ENCODE measurements at regions not wholly inside any gene's neighbourhood (a gene's known extent, or its start where the extent isn't known, plus 50 kb on each side); places are given as distances from the start of the nearest gene placed in this dataset.

DNA sequence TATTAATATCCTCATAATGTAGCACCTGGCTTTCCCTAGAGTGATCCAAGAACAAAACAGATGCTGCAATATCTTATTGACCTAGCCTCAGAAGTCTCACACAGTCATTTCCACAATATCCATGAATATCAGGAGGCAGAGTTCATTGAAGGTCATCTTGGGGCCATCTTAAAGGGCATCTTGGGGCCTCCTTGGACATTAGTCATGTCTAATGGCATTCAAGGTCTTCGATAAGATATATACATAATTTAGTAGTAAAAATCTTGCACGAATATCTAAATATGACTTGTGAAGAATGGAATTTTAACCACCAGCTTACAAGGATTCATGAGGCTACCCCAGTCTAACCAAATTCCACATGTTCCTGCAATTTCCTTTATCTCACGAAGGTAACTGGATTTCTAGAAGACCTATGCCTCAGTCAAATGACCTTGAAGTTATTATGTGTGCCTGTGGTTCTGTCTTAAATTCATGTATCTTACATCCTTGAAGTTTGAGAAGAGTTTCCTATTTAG is 163.6 kb upstream of the SPEF2 start:
- TF ChIP-seq, protein P1, sequence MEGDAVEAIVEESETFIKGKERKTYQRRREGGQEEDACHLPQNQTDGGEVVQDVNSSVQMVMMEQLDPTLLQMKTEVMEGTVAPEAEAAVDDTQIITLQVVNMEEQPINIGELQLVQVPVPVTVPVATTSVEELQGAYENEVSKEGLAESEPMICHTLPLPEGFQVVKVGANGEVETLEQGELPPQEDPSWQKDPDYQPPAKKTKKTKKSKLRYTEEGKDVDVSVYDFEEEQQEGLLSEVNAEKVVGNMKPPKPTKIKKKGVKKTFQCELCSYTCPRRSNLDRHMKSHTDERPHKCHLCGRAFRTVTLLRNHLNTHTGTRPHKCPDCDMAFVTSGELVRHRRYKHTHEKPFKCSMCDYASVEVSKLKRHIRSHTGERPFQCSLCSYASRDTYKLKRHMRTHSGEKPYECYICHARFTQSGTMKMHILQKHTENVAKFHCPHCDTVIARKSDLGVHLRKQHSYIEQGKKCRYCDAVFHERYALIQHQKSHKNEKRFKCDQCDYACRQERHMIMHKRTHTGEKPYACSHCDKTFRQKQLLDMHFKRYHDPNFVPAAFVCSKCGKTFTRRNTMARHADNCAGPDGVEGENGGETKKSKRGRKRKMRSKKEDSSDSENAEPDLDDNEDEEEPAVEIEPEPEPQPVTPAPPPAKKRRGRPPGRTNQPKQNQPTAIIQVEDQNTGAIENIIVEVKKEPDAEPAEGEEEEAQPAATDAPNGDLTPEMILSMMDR (IDR thresholded peaks at IDR 0.05; ENCODE audit: extremely low read depth, missing control alignments) = no peak
- DNase-seq (ENCODE audit: low spot score) = no peak

- TF ChIP-seq, protein P1 (IDR thresholded peaks at IDR 0.05; ENCODE audit: extremely low read depth, missing control alignments) = no peak
- DNase-seq (ENCODE audit: low spot score) = no peak
Measured at GRCh38 chr5:35443803-35444595, 173.7 kb upstream of the SPEF2 start.

GRCh38 chr5:35442885-35443639 is 174.6 kb upstream of the SPEF2 start:
- TF ChIP-seq, protein P1 (IDR thresholded peaks at IDR 0.05; ENCODE audit: extremely low read depth, missing control alignments) = no peak
- DNase-seq (ENCODE audit: low spot score) = no peak

DNA sequence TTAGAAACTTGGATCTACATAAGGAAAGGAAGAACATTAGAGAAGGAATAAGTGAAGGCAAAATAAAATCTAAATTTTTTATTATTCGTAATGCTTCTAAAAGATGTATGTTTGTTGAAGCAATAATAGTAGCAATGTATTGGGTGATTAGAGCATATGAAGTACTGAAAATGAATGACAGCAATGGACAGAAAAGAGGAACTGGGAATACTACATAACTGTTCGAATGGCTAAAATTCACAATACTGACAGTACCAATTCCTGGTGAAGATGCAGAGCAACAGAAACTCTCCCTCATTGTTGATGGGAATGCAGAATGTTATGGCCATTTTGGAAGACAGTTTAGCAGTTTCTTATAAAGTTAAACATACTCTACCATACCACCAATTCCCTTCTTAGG is 177.3 kb upstream of the SPEF2 start:
- no peak for DNase-seq (ENCODE audit: low spot score)
- TF ChIP-seq, protein P1 (IDR thresholded peaks at IDR 0.05; ENCODE audit: extremely low read depth, missing control alignments) = no peak

DNA sequence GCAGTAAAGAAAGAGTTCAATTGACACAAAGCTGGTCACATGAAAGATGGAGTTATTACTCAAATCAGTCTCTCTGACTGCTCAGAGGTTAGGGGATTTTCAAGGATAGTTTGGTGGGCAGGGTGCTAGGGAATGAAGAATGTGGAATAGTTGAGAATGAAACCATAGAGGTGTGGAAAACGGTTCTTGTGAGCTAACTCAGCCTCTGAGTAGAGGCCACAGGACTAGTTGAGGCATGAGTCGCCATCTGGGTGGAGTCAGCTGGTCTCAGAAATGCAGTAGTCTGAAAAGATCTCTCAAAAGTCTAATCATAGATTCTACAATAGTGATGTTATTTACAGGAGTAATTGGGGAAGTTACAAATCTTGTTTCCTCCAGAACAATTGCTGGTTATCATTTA is 178.9 kb upstream of the SPEF2 start:
- no peak for DNase-seq (ENCODE audit: low spot score)
- TF ChIP-seq, protein P1 (IDR thresholded peaks at IDR 0.05; ENCODE audit: extremely low read depth, missing control alignments) = no peak

GRCh38 chr5:35438288-35438687 is 179.4 kb upstream of the SPEF2 start:
- DNase-seq (ENCODE audit: low spot score) = no peak

More at GRCh38 chr5:35438288-35438687, 179.4 kb upstream of the SPEF2 start:
- TF ChIP-seq, protein P1 (IDR thresholded peaks at IDR 0.05; ENCODE audit: extremely low read depth, missing control alignments) = no peak

All from GM20000 (cell line).